Bronchial epithelial cell (primary cell): ENCODE measurements at regions not wholly inside any gene's neighbourhood (a gene's known extent, or its start where the extent isn't known, plus 50 kb on each side); places are given as distances from the start of the nearest gene placed in this dataset.
"Not testable (repeated sequence)": the region's sequence is repeated elsewhere in the genome, so short reads cannot be mapped to it uniquely, and the experiment has no call there.

Experiments used
- DNase-seq: peaks from one replicate; pipeline ENCODE4 v3.0.0-alpha.2; 2010; ENCODE audit warnings: low read depth
- FAIRE-seq: peaks from 2 replicates; lab custom pipeline; 2011; peaks lifted over from hg19 to GRCh38; lab: Jason Lieb, UNC
- H3K27me3 ChIP-seq: 2 replicates; pipeline ENCODE4 v1.5.1; 2011; ENCODE audit warnings: low read length; ENCODE audit not compliant: control insufficient read depth, insufficient read depth
- H3K36me3 ChIP-seq: 2 replicates; pipeline ENCODE4 v1.5.1; 2011; ENCODE audit warnings: low read length; ENCODE audit not compliant: control insufficient read depth, insufficient read depth
- H3K4me3 ChIP-seq: 2 replicates; pipeline ENCODE4 v1.5.1; 2011; ENCODE audit warnings: mild to moderate bottlenecking, low read depth, low read length, control low read depth
- CTCF ChIP-seq: IDR thresholded peaks from 2 replicates; pipeline ENCODE4 v1.5.1; 2011; ENCODE audit warnings: mild to moderate bottlenecking, moderate library complexity, low read length, control low read depth, inconsistent platforms; ENCODE audit not compliant: insufficient read depth, severe bottlenecking

- no peak for FAIRE-seq
- H3K4me3 ChIP-seq = no peak overlapping the region
- no peak for DNase-seq
- no peaks in the 10 kb centered on the region for H3K36me3 ChIP-seq
- no peak for TF ChIP-seq CTCF
- H3K27me3 ChIP-seq = no peaks in the 10 kb centered on the region
These were observed 436.1 kb downstream of the XYLT1 start for GRCh38 chr16:17034477-17035252.

DNA sequence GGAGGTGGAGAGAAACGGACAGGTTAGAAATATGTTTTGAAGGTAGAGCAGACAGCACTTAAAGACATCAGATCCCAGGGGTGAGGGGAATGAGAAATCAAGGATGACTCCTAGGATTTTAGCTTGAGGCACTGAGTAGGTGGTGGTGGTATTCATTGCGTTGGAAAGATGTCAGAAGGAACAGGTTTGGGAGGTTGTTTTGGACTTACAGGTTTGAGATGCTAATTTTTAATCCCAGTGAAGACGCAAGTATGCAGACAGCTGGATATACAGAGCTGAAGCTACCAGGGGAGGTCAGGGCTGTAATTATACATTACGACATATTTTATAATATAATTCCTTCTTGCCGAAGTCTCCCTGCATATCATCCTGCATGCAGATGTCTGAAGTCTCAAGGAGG is 433.3 kb downstream of the XYLT1 start:
- no peaks in the 10 kb centered on the region for H3K27me3 ChIP-seq
- DNase-seq = no peak
- FAIRE-seq = no peak
- no peak overlapping the region for H3K4me3 ChIP-seq
- H3K36me3 ChIP-seq = no peaks in the 10 kb centered on the region
- TF ChIP-seq CTCF = no peak

- Histone ChIP-seq H3K27me3 (no peaks in the 10 kb centered on the region), H3K4me3 (no peak overlapping the region), H3K36me3 (no peaks in the 10 kb centered on the region)
- TF ChIP-seq CTCF = no peak
- DNase-seq (no peak), FAIRE-seq (peak; percentile 70)
These were observed 432.3 kb downstream of the XYLT1 start for GRCh38 chr16:17038415-17038814.

DNA sequence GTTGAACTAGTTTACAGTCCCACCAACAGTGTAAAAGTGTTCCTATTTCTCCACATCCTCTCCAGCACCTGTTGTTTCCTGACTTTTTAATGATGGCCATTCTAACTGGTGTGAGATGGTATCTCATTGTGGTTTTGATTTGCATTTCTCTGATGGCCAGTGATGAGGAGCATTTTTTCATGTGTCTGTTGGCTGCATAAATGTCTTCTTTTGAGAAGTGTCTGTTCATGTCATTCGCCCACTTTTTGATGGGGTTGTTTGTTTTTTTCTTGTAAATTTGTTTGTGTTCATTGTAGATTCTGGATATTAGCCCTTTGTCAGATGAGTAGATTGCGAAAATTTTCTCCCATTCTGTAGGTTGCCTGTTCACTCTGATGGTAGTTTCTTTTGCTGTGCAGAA is 421.7 kb downstream of the XYLT1 start:
- not testable (repeated sequence) for DNase-seq, H3K36me3 ChIP-seq, H3K27me3 ChIP-seq, H3K4me3 ChIP-seq, FAIRE-seq

- TF ChIP-seq CTCF = no peak
- Histone ChIP-seq H3K27me3 (no peaks in the 10 kb centered on the region), H3K36me3 (no peaks in the 10 kb centered on the region), H3K4me3 (no peak overlapping the region)
- no peak for DNase-seq
- FAIRE-seq = no peak
These were observed 420.3 kb downstream of the XYLT1 start for GRCh38 chr16:17050468-17050867.
